ENCODE measurements at regions not wholly inside any gene's neighbourhood (a gene's known extent, or its start where the extent isn't known, plus 50 kb on each side); places are given as distances from the start of the nearest gene placed in this dataset.

GRCh38 chr10:8430321-8430720 is 375.8 kb downstream of the GATA3 start:
- Histone ChIP-seq H3K27me3 (peaks cover 0 to 2% of the 10 kb centered on the region in 2 donors), H3K4me1 (no peaks in the 10 kb centered on the region), H3K27ac (no peak overlapping the region), H3K36me3 (no peaks in the 10 kb centered on the region), H3K9me3 (no peaks in the 10 kb centered on the region), H3K4me3 (no peak overlapping the region)
- intact Hi-C loops (cut with DNase I; ENCODE audit: low total_unique reads): no loop called here
- DNase-seq: no peak
- no peak for TF ChIP-seq CTCF (IDR thresholded peaks at IDR 0.05)

- Histone ChIP-seq H3K36me3 (no peaks in the 10 kb centered on the region), H3K4me3 (no peak overlapping the region), H3K27ac (no peak overlapping the region), H3K4me1 (no peaks in the 10 kb centered on the region), H3K27me3 (peaks cover 0 to 2% of the 10 kb centered on the region in 2 donors), H3K9me3 (no peaks in the 10 kb centered on the region)
- intact Hi-C loops (cut with DNase I; ENCODE audit: low total_unique reads): no loop called here
- TF ChIP-seq CTCF (IDR thresholded peaks at IDR 0.05): no peak
- no peak for DNase-seq
Measured at GRCh38 chr10:8431511-8431910, 377.0 kb downstream of the GATA3 start.

- Histone ChIP-seq H3K36me3 (no peaks in the 10 kb centered on the region), H3K27ac (no peak overlapping the region), H3K27me3 (peaks cover 0 to 2% of the 10 kb centered on the region in 2 donors), H3K9me3 (no peaks in the 10 kb centered on the region), H3K4me3 (no peak overlapping the region), H3K4me1 (no peaks in the 10 kb centered on the region)
- no peak for TF ChIP-seq CTCF (IDR thresholded peaks at IDR 0.05)
- intact Hi-C loops (cut with DNase I; ENCODE audit: low total_unique reads): no loop called here
- DNase-seq: no peak
Measured at GRCh38 chr10:8435186-8436055, 380.9 kb downstream of the GATA3 start.

GRCh38 chr10:8437896-8438295 is 383.4 kb downstream of the GATA3 start:
- no peaks in the 10 kb centered on the region for H3K9me3 ChIP-seq
- H3K4me3 ChIP-seq: no peak overlapping the region
- no peak for DNase-seq
- H3K36me3 ChIP-seq: no peaks in the 10 kb centered on the region
- H3K4me1 ChIP-seq: no peaks in the 10 kb centered on the region
- no peak for TF ChIP-seq CTCF (IDR thresholded peaks at IDR 0.05)
- no peak overlapping the region for H3K27ac ChIP-seq
- intact Hi-C loops (cut with DNase I; ENCODE audit: low total_unique reads): no loop called here
- H3K27me3 ChIP-seq: no peaks in the 10 kb centered on the region

GRCh38 chr10:8438603-8439002 is 384.1 kb downstream of the GATA3 start:
- intact Hi-C loops (cut with DNase I; ENCODE audit: low total_unique reads): no loop called here
- no peak for DNase-seq
- no peaks in the 10 kb centered on the region for H3K36me3 ChIP-seq
- no peak for TF ChIP-seq CTCF (IDR thresholded peaks at IDR 0.05)
- H3K27me3 ChIP-seq: no peaks in the 10 kb centered on the region
- no peak overlapping the region for H3K27ac ChIP-seq
- H3K9me3 ChIP-seq: no peaks in the 10 kb centered on the region
- no peaks in the 10 kb centered on the region for H3K4me1 ChIP-seq
- H3K4me3 ChIP-seq: no peak overlapping the region

Measured in tibial artery (tissue), 4 donors.